Posterior cingulate gyrus (tissue), 11 donors: ENCODE measurements at regions not wholly inside any gene's neighbourhood (a gene's known extent, or its start where the extent isn't known, plus 50 kb on each side); places are given as distances from the start of the nearest gene placed in this dataset.
"Not testable (repeated sequence)": the region's sequence is repeated elsewhere in the genome, so short reads cannot be mapped to it uniquely, and the experiment has no call there.

Experiments used
- DNase-seq, 10 donors: peaks; one replicate each; pipeline versions ENCODE4 v3.0.0 to v3.0.0-alpha.2; 2020 to 2021; ENCODE audit warnings: mixed read lengths in 3 of 10
- intact Hi-C: fragments of 100-400 bp; cut with DNase I; formaldehyde crosslinking; loops from one replicate; pipeline ENCODE4 v1.15.1; 2023

DNA sequence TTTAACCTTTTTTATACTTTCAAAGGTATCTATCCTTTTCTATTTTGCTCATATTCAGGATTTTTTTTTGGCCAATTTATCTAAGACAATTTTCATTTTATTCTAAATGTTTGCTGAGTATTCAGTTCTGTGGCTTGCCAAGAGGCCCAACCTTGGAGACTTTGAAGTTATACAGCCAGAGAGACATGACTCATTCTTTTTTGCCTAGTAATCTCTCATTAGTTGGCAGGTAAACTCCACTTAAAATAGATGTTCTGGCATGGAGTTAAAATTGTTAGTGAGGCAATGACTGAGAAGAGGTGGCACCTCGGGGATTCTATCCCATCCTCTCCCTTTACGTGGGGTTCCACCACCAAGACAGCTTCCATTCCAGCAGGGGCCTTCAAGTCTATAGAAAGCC lies 213.8 kb downstream of the KCTD12 start:
- no peak for DNase-seq
- intact Hi-C loops, result no loop called here

DNA sequence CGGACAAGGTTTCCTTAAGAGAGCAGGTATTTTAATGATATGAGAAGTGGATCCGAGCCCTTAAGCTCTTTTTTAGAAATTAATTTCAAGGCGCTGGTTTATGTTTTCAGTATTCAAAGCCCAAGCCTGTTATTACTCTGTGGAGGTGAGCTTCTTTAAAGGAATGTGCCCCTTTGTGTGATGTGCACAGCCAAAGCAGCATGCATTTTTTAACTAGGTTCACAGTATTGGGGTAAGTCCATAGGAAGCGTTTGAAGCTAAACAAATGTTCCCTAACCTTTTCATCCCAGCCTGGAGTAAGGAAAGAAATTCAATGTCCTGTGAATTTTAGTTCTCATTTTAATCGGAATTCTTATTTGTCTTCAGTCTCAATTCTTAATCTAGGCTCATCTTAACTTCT lies 217.5 kb downstream of the KCTD12 start:
- intact Hi-C loops, result no loop called here
- no peak for DNase-seq

- intact Hi-C loops, result no loop called here
- no peak for DNase-seq
These were observed 218.1 kb downstream of the KCTD12 start for GRCh38 chr13:76668141-76668540.

GRCh38 chr13:76667551-76667950 lies 218.7 kb downstream of the KCTD12 start:
- intact Hi-C loops, result no loop called here
- no peak for DNase-seq

DNA sequence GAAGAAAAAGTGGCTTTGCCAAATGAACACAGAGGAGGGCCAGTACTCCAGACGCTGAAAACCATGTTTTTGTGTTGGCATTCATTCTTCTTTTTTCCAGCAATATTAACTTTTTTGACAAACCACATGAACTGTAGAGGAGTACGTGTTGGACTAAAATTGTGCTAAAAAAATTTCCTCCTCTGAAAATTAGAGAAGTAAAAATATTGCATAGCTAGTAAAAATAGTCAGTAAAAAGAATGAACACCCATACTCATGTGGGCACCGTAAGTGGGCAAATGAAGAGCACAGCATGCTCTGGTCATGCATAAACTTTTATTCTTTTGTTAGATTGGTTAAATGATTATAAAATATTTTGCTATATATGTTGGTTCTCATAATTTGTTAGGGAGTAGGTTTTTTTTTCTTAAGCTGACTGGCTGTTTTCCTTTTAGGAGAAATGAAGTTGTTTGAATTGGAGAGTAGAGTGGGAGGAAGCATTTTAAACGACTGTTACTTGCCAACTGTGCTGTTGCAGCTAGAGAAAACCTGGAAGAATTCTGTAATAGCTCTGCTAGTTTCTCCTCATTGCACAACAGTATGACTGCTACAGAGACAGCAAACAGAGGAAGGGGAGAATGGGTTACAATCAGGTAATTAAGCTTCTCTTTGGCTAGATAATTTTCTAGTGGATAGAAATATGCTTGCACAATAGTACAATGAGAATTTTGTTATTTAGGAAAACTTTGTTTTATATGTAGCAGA lies 222.4 kb downstream of the KCTD12 start:
- DNase-seq, result no peak
- intact Hi-C loops, result no loop called here

GRCh38 chr13:76659074-76659473 lies 227.1 kb downstream of the KCTD12 start:
- intact Hi-C loops, DNase-seq: not testable (repeated sequence)

DNA sequence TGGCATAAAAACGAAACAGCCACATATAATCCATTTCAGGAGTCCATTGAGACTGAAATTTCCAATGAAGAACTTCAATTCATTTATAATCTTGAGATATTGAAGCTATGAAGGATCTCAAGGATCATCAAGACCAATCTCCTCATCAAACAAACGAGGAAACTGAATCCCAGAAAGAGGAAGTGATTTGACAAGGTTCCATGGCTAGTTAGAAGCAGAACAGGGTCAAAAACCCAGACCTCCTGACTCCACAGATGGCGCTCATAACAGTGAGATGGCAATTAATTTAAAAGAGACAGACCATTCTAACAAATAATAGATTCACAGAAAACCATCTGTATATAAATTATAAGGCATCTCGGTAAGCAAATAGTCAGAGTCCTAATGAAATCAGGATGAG lies 229.7 kb downstream of the KCTD12 start:
- DNase-seq, result no peak
- intact Hi-C loops, result no loop called here

- DNase-seq, result no peak
- intact Hi-C loops, result no loop called here
These were observed 230.1 kb downstream of the KCTD12 start for GRCh38 chr13:76656056-76656455.

GRCh38 chr13:76654263-76654662 lies 231.9 kb downstream of the KCTD12 start:
- DNase-seq, result no peak
- intact Hi-C loops, result no loop called here

DNA sequence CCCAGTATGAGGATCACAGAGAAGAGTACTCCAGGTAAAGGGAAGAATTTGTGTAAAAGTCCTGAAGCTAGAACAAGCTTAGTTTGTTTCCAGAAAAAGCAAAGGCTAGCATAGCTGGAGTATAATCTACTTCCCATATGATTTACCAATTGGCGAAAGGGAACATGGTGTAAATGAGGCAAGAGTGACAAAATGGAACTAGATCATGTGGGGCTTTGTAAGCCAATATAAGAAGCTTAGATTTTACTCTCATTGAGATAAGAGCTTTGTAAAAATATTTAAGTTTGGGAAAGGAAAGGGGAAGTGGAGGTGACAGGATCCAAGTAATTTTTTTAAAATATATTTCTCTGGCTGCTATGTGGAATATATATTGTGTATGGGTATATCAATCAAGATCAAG lies 234.9 kb downstream of the KCTD12 start:
- intact Hi-C loops, result no loop called here
- no peak for DNase-seq

DNA sequence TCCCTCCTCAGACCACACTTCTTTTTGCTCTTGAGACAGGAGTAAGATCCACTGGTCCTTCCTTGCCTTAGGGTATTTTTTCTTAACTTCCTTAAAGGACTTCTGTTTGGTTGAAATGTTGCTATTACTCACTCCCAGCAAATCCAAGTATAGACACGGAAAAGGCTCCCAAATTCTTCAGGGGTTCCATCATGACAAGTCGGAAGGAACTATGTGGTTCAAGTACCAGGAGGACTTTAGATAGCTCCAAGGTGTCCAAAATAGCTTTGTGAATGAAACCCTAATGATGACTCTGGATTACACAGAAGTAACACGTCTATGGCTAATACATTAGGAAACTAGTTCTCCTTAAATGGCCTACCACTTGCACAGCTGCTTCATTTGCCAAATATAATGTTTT lies 238.7 kb downstream of the KCTD12 start:
- intact Hi-C loops, result no loop called here
- DNase-seq, result no peak

DNA sequence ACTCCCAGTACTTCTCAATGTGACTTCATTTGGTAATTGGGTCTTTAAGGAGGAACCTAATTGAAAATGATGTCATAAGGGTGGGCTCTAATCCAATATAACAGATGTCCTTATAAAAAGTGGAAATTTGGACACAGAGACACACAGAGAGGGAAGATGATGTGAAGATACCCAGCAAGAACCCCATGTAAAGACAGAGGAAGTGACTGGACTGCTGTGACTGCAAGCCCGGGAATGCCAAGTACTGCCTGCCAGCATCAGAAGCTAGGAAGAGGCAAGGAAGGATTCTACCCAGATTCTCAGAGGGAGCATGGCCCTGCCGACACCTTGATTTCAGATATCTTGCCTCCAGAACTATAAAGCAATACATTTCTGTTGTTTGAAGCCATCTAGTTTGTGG lies 239.3 kb downstream of the KCTD12 start:
- DNase-seq, result no peak
- intact Hi-C loops, result no loop called here

DNA sequence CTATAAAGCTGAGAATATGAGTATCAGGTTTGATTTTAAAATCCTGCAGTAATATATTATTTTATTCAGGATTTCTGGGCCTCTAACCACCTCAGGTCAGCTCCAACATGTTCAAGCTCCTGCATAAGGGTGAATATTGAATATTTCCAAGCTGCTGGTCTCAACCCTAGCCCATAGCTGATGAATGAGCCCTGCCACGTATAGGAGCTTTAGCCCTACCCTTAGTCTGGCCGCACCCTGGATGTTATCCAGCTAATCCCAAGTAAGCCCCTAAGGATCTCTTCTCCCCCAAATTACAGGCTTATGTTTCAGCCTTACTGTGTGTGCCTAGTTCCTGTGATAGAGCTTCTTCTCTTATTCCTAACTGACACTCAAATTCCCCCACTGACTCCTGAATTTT lies 240.6 kb downstream of the KCTD12 start:
- no peak for DNase-seq
- intact Hi-C loops, result no loop called here

- intact Hi-C loops, result no loop called here
- DNase-seq, result no peak
These were observed 241.3 kb downstream of the KCTD12 start for GRCh38 chr13:76644906-76645305.

DNA sequence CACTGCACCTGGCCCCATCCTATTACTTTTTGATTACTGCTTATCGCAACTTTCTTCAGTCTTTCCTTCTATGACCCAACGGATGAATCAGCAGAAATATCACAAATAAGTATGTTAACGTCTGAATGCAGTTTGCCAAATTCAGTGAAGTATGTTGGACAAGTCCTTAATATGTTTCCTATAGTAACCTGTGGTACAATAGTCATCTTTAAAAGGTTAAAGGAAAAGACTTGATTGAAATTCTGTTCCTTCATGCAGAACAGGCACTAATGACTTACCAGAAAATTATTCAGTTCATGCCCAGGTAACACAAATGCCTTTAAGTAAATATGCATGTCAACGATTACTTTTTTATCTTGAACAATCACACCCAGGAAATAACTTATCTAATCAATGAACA lies 242.6 kb downstream of the KCTD12 start:
- intact Hi-C loops, result no loop called here
- DNase-seq, result no peak

DNA sequence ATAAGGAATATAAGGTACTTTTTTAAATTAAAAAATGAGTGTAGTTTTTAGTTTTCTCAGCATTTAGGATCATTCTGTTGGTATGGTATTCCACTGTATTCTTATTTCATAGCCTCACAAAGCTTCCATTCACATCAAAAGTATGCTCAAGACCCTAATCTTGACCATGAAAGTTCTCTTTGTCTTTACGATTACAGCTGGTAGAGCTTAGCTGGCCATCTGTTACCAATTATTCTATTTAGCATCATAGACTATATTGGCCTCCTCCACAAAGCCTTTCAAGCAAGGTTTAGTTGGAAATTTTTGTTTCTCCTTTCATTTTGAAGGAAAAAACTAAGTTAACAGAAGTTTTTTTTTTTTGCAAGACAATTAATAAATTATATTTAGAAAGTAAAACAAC lies 245.1 kb downstream of the KCTD12 start:
- intact Hi-C loops, result no loop called here
- DNase-seq, result no peak

DNA sequence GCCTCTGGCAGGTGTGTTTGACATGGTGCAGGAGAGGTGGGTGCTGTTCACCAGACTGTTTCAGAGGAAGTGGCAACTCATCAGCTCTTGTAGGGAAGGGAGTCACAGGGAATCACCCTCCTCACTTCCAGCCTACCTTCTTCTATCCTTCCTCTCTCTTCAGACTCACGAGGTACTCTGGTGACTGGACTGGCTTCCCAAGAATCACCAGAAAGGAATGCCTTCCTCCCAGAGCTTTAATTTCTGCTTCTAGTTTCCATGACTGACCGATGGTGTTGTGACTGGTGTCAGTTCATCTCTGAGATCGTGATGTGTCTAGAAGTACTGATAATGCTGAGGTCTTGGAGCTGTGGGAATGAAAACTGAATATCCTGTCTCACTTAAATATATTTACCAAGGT lies 247.3 kb downstream of the KCTD12 start:
- intact Hi-C loops, result no loop called here

DNA sequence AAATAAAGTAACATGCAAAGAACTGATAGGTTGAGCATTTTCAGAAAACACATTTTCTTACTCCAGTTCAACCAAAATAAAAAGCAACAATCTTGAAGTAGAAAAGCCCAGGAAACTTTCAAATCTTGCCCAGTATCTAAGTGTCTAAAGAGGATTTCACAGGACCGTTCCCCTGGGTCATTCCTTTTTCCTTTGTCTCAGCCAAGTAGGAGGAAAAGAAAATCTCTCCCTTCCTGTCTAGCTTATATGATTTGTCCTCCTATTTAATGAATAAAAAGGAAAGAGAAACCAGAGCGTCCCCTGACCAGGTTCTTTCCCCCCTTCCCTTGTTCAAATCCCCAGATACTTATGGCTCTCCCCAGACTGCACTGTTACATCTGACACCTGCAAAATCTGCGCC lies 248.0 kb downstream of the KCTD12 start:
- peak in 1 of 10 donors; percentile 26 for DNase-seq
- intact Hi-C loops, result no loop called here

More for the DNA sequence above, 247.3 kb downstream of the KCTD12 start:
- no peak for DNase-seq

- intact Hi-C loops, result no loop called here
- no peak for DNase-seq
These were observed 248.5 kb downstream of the KCTD12 start for GRCh38 chr13:76637641-76638141.

GRCh38 chr13:76636829-76637228 lies 249.4 kb downstream of the KCTD12 start:
- DNase-seq, result no peak
- intact Hi-C loops, result no loop called here

DNA sequence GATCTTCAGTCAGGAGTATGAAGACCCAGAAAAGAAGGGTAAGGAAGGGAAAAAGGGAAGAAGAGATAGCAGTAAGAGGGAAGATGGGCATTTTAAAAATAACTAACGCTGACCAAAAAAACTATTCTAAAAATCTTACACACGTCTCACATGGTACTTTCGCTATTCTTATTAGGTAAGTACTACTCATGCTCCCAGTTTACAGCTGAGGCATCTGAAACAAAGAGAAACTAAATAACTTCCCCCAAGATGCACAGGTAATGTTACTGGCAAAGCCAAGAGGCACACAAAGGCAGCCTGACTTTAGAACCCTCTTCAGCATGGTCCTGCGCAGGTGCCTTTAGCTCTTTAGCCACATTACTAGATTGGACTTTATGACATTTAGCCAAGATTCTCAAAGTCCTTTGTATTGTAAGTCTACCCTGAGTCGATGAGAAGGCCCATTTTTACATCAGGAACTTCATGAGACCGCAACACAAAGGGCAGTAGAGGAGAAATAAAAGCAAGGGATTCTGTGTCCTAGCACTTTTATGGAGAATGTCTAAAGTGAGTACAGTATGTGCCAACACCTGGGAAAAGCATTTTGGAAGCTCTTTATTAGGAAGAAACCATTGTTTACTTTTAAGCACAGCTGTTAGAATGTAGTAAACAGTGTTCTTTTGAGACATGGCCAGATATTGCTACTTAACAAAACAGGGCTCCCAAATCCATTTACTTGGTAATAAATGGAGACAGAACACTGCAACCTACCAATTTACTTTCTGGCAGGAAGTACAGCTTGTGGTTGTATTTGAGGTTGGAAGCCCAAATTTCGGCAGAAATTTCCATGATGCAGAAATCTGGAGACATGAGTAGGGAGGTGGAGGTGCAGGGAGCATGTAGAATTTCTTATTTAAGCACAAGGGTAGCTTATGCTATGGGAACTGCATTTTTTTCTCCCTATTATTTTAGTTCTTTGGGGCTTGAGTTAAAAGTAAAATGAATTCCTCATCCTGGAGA lies 250.7 kb downstream of the KCTD12 start:
- no peak for DNase-seq
- intact Hi-C loops, result no loop called here
